ENCODE measurements at regions not wholly inside any gene's neighbourhood (a gene's known extent, or its start where the extent isn't known, plus 50 kb on each side); places are given as distances from the start of the nearest gene placed in this dataset.

DNA sequence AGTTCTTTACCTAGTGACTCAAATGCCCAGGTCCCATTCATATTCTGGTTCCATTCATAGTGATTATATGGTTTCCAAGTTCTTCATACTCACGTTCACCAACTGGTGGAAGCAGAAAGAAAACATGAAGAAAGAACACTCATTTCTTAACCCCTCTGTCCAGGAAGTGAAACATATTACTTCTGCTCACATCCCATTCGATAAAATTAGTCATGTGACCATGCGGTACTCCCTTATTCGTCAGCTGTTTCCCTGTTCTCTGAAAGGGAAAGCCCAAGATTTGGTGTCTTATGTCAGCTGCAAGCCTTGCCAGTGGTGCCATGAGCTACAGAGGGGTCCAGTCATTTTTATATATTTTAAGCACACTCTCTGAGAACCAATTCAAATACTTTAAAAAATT, 387.0 kb upstream of the DMAC1 start:
- DNase-seq = no peak

- DNase-seq = no peak
Observed at GRCh38 chr9:8183618-8184017, 384.0 kb upstream of the DMAC1 start.

DNA sequence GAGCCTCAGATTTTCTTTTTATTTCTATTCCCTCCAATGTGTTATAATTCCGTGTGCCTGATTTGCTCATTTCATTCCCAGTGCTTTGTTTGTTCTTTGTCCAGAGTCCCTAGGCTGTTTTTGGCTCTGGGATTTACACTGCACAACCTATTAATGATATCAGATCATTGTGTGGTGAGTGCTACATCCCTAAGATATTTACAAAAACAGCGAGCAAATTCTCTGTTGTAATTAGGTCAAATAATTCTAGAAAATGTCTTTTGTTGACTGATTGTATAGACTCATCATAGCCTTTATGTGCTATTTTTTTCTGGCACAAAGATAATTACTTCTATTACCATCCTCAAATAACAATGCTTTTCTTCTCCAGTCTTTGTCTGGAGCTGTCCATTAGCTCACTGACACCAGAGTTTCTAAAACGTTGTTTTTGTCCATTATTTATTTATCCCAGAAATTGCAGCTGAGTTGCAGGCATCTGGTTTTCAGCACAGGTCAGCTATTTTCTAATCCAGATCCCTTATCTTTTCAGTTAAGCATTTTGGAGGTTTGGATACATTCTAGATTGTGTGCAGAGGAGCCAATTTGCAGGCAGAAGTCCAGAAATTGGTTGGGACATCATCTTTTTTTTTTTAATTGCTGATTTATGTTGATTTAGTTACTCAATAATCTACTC, 379.9 kb upstream of the DMAC1 start:
- DNase-seq = peak; percentile 40

- DNase-seq = no peak
Observed at GRCh38 chr9:8172000-8172399, 372.4 kb upstream of the DMAC1 start.

DNA sequence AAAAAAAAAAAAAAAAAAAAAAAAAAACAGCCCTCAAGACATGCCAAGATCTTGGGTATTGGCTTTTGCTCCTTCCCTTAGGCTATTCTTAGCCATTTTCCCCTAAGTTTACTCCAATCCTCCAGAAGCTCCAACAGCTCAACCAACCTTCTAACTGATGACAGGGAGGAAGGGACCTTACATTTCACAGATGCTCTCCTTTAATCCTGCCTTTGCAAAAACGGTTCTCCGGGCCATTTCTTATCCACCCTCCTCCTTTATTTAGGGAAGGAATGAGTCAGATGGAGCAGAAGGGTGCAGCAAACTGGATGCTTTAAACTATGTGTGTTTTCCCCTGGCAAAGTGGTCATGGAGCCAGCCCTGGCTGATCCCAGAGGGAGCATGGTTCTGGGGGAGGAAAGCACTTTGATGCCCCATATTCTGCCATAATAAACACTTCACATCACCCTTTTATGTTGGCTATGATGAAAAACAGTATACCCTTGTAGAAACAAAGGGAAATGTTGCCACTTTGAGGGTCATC, 369.4 kb upstream of the DMAC1 start:
- DNase-seq = no peak

DNA sequence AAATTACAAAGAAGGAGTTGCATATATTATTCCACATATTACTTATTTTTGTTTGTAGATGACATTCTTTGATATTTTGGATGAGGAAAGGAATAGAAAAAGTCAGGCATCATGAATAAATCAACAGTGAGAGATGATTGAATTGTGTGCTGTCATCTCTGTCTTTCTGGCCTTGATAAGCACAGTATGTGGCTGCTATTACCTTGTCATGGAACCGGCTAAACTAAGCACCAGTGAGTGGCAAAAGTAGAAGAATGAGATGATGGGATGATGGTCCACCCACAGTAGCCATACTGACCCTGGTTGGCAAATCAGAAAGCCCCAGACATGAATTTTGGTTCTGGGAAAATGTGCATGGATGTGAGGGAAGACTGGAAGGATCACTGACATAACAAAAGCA, 361.2 kb upstream of the DMAC1 start:
- DNase-seq = no peak

DNA sequence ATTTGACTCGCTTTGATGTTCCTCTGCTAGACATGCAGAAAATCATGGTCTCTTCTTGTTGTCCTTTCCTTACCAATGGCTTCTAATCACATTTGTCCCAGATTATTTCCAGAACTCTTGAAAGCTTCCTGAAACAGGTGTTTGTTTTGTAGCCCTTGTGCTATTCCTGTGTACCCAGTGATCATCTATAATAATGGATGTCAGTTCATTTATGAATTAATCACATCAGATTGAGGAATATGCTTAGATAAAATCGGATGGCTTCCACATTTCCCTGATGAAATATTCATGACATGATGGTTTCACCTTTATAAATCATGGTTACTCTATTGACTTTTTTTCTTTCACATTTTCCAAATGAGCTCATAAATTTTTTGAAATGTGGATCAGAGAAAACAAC, 359.0 kb upstream of the DMAC1 start:
- no peak for DNase-seq

DNA sequence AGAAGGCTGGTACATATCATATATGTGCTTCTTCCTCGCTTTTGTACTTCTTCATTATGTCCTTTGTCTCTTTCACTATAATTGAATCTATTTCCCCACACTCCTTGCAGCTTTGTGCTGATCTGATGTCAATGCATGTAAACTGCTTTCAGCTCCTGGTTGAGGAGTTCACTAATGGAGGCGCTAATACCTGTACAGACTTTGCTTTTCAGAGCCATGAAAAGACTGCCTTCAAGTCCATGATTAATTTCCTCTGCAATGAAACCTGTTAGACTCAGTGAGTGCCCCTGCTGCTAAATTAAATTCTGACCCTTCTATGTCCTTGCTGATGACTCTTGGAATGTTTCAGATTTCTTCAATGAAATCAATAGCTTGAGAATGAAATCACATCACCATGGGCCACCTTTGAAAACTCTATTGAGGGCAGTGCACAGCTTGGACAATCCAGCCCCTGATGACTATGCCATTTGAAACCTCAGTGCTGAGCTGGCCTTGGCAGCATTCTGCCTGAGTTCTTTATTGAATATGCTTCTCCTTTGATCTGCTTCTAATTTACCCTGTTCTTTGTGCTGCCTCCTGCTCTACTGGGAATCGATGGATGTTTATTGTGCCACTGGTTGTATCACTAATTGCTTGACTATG, 358.2 kb upstream of the DMAC1 start:
- DNase-seq = no peak

GRCh38 chr9:8156346-8156745, 356.8 kb upstream of the DMAC1 start:
- no peak for DNase-seq

DNA sequence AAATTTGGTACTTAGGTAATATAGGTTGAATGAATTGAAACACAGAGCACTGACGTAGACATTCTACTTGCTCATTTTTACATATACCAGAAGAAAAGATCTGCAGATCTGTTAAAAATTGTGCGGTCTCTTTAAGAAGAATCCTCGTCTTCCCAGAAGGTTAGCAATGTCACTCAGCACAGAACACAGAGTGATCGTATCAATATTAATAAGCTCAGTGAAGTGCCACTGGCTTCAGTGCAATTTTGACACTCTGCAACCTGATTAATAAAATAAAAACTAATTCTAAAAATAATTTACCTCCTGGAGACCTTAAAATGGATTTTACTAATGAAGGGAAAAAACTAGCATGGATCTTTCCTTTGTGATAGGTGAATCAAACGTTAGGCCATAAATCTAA, 356.1 kb upstream of the DMAC1 start:
- no peak for DNase-seq

- no peak for DNase-seq
Observed at GRCh38 chr9:8143677-8144076, 344.1 kb upstream of the DMAC1 start.

DNA sequence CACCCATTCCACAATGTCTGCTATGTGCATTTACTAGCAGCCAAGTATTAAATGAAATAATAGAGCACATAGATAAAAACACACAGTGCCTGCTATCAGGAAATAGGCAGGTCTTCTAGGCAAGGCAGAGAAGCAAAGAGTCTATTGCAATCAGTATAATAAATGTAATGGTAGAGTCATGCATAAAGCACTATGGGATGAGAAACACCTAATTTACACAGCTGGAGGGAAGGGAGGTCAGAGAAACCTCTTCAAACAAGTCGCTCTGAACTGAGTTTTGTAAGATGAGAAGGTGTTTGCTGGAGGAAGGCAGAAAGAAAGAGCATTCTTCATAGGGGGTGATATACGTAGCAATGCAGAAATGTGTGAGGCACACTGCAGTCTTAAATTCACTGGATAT, 341.0 kb upstream of the DMAC1 start:
- DNase-seq = peak; percentile 96

DNA sequence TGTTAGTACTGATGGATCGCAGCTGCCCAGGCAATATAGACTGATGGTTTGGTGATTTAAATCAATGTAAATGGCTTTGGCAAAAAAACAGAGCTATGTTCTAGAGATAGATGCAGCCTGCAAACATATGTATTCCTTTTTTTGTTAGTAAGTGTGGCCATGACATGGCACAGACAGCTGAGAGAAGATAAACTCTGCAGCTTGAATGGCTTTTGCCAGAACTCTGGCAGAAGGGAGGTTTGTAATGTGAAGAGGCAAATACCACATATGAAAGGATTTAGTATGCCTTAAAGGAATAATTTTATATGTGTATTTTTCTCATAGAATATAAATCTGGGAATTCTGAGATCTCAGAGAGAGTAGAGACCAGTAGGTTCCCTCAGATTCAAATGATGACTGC, 340.2 kb upstream of the DMAC1 start:
- no peak for DNase-seq

- DNase-seq = no peak
Observed at GRCh38 chr9:8136477-8136876, 336.9 kb upstream of the DMAC1 start.

DNA sequence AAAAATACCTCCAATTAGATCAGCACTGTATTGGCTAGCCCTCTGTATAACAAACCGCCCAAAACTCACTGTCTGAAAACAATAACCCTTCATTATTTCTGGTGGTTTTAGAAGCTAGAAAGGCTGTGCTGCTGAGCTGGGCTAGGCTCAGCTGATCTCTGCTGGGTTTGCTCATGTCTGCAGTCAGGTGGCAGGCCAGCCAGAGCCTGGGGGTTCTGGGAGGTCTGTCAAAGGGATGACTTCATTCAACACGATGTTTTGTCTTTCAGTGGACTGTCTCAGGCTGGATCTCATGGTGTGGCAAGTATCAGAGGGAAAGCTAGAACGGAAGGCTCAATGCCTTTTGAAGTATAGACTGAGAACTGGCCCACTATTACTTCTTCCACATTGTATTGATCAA, 335.1 kb upstream of the DMAC1 start:
- DNase-seq = no peak

- DNase-seq = no peak
Observed at GRCh38 chr9:8133606-8134005, 334.0 kb upstream of the DMAC1 start.

GRCh38 chr9:8115570-8115969, 316.0 kb upstream of the DMAC1 start:
- DNase-seq = no peak

DNA sequence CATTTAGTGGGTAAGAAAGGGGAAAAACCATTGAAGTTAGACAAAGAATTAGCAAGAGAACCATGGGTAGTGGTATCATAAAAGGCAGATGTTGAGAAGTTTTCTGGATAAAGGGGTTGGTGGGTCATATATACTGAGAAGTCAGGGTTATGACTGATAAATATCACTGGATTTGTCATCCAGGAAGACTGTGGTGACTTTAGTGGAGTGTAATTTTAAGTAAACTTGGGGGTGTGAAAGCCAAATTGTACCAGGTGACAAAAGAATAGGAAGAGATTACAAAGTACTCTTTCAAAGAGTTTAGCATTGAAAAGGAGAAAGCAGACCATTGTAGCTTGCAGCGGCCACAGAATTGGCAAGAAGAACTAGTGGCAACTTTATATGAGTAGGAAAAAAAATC, 315.2 kb upstream of the DMAC1 start:
- DNase-seq = no peak

DNA sequence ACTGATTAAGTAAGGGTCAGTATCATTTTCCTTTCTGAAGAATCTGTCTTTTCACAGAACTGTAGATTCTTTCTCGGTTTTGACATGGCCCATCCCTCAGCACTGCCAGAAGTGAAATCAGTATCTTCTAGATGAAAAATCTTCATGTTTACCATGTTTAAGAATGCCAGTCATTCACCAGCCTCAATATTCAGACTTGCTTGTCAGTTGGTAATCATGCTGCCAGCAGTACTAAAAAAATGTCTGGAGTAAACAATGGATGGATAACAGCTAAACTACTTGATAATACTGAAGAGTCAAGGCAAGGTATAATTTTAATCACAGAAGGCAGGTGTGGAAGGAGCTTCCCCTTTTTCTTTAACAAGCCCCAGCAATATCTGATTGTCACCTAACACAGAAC, 306.8 kb upstream of the DMAC1 start:
- DNase-seq = peak; percentile 10

- no peak for DNase-seq
Observed at GRCh38 chr9:8101607-8102006, 302.0 kb upstream of the DMAC1 start.

DNA sequence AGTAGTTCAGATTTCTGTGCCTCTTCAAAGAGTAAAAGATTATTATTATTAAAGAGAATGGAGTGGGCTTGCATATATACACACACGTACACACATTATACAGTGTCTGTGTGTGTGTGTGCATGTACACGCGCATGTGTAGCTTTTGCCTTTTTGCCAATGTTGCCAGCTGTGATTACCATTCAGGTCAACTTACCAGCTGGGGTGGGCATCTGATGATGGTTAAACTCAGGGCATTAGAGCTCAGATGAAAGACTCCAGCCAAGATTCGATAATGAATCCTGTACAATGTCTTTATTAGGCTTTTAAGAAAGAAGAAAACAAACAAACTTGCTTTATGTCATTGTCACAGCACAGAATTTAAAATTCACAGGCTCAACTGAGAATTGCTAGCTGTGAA, 296.5 kb upstream of the DMAC1 start:
- no peak for DNase-seq

- peak; percentile 99 for DNase-seq
Observed at GRCh38 chr9:8095672-8096086, 296.1 kb upstream of the DMAC1 start.

DNA sequence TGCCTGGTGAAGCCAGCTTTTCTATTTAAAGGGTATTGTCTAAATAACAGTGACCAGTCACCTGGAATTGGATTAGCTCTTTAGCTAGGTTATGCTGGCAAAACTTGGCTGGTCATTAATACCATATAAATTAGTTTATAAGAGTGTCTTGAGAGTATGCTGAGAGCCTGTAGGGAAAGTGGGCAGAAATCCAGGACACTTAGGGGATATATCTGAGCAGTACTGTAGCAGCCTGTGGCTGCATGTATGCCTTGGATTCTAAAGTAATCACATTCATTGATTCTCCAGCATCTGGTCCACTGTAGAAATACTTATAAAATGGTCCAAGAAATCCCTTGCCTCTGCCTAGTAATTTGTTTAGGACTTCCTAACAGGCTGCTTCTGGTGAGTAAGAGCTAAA, 288.9 kb upstream of the DMAC1 start:
- DNase-seq = no peak

DNA sequence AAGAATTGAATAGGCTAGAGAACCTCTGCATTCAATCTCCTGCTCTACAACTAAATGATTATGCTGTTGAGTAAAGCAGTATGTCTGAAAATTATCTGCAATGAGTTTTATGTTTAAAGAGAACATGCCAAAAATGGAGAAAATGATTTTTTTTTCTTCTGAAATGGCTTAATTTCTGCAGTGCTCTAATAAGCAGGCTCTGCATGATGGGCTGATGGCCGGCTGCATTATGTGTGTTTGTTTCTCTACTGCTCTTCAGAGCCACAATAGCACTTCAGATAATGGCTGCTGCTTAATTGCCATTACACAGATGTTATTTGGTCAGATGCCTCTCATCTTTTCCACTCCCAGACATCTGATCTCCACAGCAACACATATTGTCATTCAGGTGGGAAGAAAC, 286.4 kb upstream of the DMAC1 start:
- DNase-seq = peak; percentile 92

DNA sequence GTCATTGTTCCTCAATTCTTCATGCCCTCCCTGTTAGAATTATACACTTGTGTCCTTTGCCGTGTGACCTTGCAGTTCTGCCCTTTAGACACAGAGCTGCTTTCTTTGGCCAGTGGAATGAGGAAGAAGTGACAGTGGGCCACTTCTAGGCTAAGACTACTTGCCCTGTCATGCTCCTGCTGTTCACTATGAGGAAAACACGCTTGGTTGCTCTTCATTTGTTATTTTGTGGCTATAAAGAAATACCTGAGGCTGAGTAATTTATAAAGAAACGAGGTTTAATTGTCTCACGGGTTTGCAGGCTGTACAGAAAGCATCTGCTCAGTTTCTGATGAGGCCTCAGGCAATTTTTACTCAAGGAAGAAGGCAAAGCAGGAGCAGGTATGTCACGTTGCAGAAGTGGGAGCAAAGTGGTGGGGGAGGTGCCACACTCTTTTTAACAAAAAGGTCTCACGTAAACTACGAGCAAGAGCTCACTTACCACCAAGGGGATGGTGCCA, 279.1 kb upstream of the DMAC1 start:
- no peak for DNase-seq

Measured in NCI-H2227 treated with DMSO at 0.1 percent for 48 hours (cell line).